Activated T-cell treated with anti-CD3 and anti-CD28 coated beads, Interleukin-2, amount 50 U/mL, for 24 hours (primary cell): ENCODE measurements at regions not wholly inside any gene's neighbourhood (a gene's known extent, or its start where the extent isn't known, plus 50 kb on each side); places are given as distances from the start of the nearest gene placed in this dataset.
"Not testable (repeated sequence)": the region's sequence is repeated elsewhere in the genome, so short reads cannot be mapped to it uniquely, and the experiment has no call there.

Experiments
- DNase-seq: peaks from one replicate; pipeline ENCODE4 v3.0.0-alpha.2; 2020
- H3K27ac Mint-ChIP-seq: 2 replicates; pipeline ENCODE4 v1.8.0; 2020; ENCODE audit warnings: mild to moderate bottlenecking, mixed read lengths
- H3K27me3 Mint-ChIP-seq: 2 replicates; pipeline ENCODE4 v1.8.0; 2020; ENCODE audit warnings: mixed read lengths
- H3K36me3 Mint-ChIP-seq: 2 replicates; pipeline ENCODE4 v1.8.0; 2020; ENCODE audit warnings: low read depth, mixed read lengths
- H3K4me1 Mint-ChIP-seq: 2 replicates; pipeline ENCODE4 v1.8.0; 2020; ENCODE audit warnings: low read depth, mixed read lengths
- H3K4me3 Mint-ChIP-seq: 2 replicates; pipeline ENCODE4 v1.8.0; 2020; ENCODE audit warnings: mild to moderate bottlenecking, moderate library complexity, mixed read lengths
- H3K9me3 Mint-ChIP-seq: 2 replicates; pipeline ENCODE4 v1.8.0; 2020; ENCODE audit warnings: mixed read lengths

DNA sequence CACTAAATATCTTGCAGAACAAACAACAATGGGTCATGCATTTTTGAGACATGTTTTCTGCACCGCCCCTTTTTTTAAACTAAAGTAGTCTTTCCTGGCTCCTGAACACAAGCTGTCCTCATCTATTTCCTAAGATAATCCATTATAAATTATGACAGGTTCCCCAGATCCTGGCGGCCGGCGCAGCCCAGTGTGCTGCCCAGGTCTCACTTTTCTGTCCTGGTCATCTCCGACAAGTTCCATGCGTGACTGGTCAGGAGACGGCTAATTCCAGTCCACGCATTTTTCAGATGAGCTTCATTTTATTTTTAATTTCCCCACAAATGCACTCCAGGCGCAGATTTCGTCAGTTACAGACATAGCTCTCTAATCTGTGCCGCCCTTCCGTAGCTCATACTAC, 92.9 kb upstream of the EGFLAM start:
- Mint-ChIP-seq H3K36me3 (no peaks in the 10 kb centered on the region), H3K9me3 (no peaks in the 10 kb centered on the region)

DNA sequence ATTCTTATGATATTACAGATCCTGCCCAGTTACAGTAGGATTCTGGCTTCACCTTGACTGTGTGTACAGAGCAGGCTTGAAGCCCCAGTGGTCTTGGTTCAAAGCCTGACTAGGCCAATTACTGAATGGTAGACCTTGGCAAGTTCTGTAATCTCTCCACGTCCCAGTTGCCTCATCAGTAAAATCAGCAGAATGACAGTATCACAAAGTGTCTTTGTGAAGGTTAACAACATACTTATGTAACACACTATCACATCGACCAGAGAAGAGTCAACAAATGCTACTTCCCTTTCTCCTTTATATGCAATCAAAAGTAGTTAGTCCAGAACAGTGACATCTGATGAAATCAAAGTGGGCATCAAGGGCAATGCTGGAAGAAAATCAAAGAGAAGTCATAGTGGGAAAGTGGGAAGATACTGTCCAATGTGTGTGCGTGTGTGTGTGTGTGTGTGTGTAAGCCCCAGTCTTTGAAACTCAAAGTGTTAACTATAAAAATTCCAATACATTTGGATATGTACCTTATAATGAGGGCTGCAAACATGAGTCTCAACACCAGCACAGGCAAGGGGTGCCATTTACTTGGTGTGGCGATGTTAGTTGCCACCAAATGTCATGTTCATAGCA, 93.5 kb upstream of the EGFLAM start:
- no peaks in the 10 kb centered on the region for H3K36me3 Mint-ChIP-seq
- no peaks in the 10 kb centered on the region for H3K4me1 Mint-ChIP-seq

More for the DNA sequence above, 92.9 kb upstream of the EGFLAM start:
- Mint-ChIP-seq H3K27me3 (no peaks in the 10 kb centered on the region), H3K4me3 (no peak overlapping the region), H3K27ac (no peak overlapping the region), H3K4me1 (no peaks in the 10 kb centered on the region)
- DNase-seq, result no peak

DNA sequence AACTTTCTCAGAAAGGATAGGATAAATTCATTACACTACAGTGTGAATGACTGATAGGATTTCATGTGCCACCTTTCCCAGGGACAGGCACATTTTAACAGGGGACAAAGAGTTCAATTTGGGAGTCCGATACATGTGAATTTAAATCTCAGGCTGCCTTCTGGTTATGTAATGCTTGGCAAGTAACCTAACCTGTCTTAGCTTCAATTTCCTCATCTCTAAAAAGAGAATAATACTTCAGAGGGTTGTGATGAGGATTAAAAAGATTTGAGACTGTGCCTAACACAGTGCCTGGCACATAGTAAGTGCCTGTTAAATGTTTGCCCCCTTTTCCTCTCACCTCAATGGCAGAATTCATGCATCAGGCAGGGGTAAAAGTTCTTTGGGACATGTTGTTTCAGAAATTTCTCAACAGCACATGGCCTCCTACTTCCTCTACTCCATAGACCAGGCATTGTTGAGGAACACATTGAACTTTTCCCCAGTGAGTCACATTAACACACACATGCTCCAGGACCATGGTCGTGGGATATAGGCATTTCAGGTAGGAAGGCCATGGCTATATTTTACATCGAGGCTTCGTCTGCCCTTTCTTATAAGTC, 94.6 kb upstream of the EGFLAM start:
- Mint-ChIP-seq H3K9me3 (no peaks in the 10 kb centered on the region), H3K27me3 (peaks cover 2% of the 10 kb centered on the region), H3K4me1 (no peaks in the 10 kb centered on the region), H3K36me3 (no peaks in the 10 kb centered on the region), H3K4me3 (no peak overlapping the region), H3K27ac (no peak overlapping the region)
- DNase-seq, result no peak

More for the DNA sequence above, 93.5 kb upstream of the EGFLAM start:
- H3K27ac Mint-ChIP-seq, result no peak overlapping the region
- no peak overlapping the region for H3K4me3 Mint-ChIP-seq
- H3K27me3 Mint-ChIP-seq, result no peaks in the 10 kb centered on the region
- no peaks in the 10 kb centered on the region for H3K9me3 Mint-ChIP-seq
- no peak for DNase-seq

DNA sequence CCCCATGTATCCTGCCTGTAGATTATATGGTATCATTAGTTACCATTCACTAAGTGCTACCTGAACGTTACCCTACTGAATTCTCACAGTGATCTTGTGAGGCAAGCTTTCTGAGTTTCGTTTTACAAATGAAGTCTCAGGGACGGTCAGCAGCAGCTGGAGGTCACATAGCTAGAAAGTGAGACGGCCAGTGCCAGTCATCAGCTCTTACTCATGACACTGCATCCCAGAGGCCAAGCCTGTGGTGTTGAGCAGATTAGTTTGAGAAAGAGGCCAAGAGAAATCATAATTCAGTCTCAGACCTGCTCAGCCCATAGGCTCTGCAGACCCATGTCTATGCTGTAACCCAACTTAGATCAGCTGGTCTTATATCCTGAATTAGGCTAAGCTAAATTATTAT, 95.7 kb upstream of the EGFLAM start:
- no peaks in the 10 kb centered on the region for H3K9me3 Mint-ChIP-seq
- H3K4me1 Mint-ChIP-seq, result no peaks in the 10 kb centered on the region
- peaks cover 2% of the 10 kb centered on the region for H3K27me3 Mint-ChIP-seq
- no peak for DNase-seq
- H3K36me3 Mint-ChIP-seq, result no peaks in the 10 kb centered on the region
- no peak overlapping the region for H3K4me3 Mint-ChIP-seq
- no peak overlapping the region for H3K27ac Mint-ChIP-seq

DNA sequence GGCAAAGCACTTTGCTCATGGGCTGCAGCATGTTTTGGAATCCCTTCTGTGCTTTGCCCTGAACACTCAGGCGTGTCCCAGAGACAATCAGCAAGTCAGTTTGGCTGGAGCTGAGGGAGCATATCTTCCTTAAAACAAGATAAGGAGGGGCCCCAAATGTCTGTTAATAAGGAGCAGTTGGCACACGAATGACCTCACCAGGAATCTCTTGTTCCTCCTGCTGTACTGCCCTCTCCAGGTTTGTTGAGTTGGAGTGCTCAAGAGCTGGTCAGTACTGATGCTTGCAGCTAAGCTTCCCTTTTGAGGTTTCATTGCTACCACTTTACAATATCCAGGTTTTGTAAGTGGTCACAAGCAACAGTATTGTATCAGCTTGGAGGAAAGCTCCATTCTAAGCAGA, 101.3 kb upstream of the EGFLAM start:
- Mint-ChIP-seq H3K9me3 (no peaks in the 10 kb centered on the region), H3K27me3 (peaks cover 14% of the 10 kb centered on the region), H3K36me3 (no peaks in the 10 kb centered on the region), H3K4me3 (no peak overlapping the region), H3K27ac (no peak overlapping the region), H3K4me1 (no peaks in the 10 kb centered on the region)
- DNase-seq, result no peak

DNA sequence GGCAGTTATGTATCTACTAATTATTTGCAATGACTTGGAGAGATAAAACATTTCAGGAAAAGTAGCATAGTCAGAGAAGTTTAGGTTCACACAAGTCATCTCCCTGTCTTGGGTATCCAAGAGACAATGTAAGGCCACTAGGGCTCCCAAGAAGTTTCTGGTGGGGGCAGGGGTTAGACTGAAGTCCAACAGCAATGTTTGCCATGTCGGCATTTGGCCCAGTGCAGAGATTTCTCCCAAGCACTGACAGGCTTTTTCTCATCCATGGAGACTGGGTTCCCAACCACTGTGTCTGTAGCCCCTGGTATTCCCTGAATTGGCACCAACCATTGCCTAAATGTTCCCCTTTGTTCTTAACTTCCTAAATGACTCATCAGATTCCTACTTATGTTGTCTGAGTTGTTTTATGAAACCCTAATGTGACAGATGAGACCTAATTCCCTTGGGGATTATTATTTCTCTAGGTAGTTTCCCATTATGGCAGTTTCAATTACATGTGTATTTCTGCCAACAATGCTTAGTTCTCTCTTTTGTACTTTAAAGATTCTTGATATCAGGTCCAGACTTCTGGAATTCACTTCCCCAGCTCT, 103.6 kb upstream of the EGFLAM start:
- Mint-ChIP-seq H3K4me1 (no peaks in the 10 kb centered on the region), H3K36me3 (no peaks in the 10 kb centered on the region), H3K27me3 (peaks cover 18% of the 10 kb centered on the region), H3K9me3 (no peaks in the 10 kb centered on the region), H3K4me3 (no peak overlapping the region), H3K27ac (no peak overlapping the region)
- no peak for DNase-seq

DNA sequence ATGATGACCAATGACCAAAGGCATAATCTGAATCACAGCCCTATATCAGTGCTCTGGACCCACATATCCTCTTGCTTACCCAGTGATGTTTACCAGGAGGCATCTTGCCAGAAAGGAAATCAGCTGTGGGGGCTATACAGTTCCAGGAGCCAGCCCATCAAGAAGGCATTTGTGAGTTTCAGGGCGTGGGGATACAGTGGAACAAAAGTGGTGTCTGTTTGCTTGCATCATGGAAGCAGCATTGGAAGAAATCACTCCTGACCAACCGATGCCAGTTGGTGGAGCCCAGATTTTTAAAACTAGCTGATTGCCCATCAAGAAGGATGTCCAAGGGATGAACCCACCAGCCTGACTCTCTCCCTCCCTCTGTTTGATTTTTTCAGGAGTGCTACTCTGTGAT, 106.5 kb upstream of the EGFLAM start:
- Mint-ChIP-seq H3K9me3 (no peaks in the 10 kb centered on the region), H3K27me3 (peaks cover 16% of the 10 kb centered on the region), H3K27ac (no peak overlapping the region), H3K4me3 (no peak overlapping the region), H3K36me3 (no peaks in the 10 kb centered on the region), H3K4me1 (no peaks in the 10 kb centered on the region)
- no peak for DNase-seq

DNA sequence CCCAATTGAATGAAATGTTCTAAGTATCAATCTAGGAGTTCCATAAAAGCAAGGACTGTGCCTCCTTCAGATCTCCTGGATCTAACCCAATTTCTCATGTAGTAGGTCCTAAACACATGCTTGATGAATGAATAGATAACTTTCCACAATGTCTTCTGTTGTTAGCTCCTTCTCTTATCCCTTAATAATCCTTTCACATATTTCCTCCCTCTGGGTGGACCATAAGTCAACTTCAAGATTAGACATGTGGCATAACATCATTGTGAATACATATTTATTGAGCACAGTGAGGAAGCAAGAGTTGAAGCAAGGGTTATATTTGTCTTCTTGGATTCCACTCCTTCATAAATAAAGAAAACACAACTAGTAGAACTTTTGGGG, 108.6 kb upstream of the EGFLAM start:
- Mint-ChIP-seq H3K9me3 (no peaks in the 10 kb centered on the region), H3K36me3 (no peaks in the 10 kb centered on the region)
- no peak for DNase-seq

DNA sequence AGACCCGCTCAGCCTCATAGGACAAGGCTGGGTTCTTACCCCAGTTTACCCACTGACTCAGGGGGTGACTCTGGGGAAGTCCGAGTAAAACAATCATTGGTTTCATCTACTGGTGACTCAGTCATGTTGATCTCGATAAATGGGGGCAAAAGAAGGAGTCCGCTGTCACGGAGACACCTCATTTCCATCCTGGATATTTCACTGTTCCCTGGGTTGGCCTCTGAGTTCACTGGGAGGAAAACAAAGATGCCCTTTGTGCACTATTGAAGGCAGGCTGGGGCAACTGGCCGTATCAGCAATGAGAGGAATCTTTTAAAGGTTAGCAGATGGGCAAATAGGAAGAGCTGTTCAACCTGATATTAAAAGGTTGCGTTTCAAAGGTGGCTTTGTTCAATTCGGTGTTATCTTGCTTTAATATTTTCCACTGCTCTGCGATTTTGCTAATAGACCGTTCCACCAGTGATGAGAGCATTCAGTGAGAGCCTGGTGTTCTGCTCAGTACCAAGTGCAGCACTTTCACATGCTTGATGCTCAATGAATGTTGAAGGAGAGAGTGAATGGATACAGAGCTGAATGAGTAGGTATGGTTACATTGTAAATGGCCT, 110.2 kb upstream of the EGFLAM start:
- DNase-seq, result no peak
- Mint-ChIP-seq H3K9me3 (no peaks in the 10 kb centered on the region), H3K4me3 (no peak overlapping the region), H3K27me3 (peaks cover 4% of the 10 kb centered on the region), H3K36me3 (no peaks in the 10 kb centered on the region), H3K4me1 (no peaks in the 10 kb centered on the region), H3K27ac (no peak overlapping the region)

More for the DNA sequence above, 108.6 kb upstream of the EGFLAM start:
- H3K27ac Mint-ChIP-seq, result no peak overlapping the region
- no peak overlapping the region for H3K4me3 Mint-ChIP-seq
- no peaks in the 10 kb centered on the region for H3K4me1 Mint-ChIP-seq
- peaks cover 11% of the 10 kb centered on the region for H3K27me3 Mint-ChIP-seq

DNA sequence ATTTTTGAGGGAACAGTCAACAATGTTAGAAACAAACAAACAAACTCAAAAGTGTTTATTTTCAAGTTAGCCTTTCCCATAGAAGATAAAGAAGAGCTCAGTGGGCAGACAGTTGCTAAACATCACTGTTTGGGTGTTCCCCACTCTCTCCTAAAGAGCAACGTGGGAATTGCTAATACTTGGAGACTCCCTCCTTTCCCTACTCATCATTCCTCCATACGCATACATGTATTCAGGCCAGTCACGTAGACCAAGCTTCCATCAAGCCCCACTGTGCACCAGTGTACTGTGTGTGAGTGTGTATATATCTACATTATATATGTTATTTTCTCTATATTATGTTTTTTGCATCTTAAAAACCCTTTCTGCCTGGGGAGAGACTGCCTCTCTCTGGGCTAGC, 115.0 kb upstream of the EGFLAM start:
- Mint-ChIP-seq H3K27me3 (no peaks in the 10 kb centered on the region), H3K36me3 (no peaks in the 10 kb centered on the region), H3K9me3 (no peaks in the 10 kb centered on the region)

DNA sequence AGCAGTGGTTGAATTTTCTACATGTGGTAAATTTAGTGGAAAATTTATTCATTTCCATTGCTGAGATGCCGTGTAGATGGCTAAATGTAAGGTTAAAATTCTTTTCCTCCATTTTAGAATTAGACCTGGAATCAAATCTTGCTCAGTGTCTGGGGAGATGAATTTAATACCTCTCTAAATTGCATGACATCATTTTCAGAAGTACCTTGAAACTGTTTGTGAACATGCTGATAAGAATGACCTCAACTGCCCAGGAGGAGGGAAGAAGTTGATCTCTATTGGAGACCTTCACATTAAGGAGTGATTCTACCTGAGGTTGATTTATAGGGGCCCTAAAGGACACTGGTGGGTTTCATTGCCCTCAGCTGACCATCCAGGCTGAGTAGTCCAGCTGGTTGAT, 116.7 kb upstream of the EGFLAM start:
- no peak overlapping the region for H3K4me3 Mint-ChIP-seq

More for the DNA sequence above, 115.0 kb upstream of the EGFLAM start:
- H3K4me1 Mint-ChIP-seq, result no peaks in the 10 kb centered on the region
- DNase-seq, result no peak
- no peak overlapping the region for H3K4me3 Mint-ChIP-seq
- H3K27ac Mint-ChIP-seq, result no peak overlapping the region

DNA sequence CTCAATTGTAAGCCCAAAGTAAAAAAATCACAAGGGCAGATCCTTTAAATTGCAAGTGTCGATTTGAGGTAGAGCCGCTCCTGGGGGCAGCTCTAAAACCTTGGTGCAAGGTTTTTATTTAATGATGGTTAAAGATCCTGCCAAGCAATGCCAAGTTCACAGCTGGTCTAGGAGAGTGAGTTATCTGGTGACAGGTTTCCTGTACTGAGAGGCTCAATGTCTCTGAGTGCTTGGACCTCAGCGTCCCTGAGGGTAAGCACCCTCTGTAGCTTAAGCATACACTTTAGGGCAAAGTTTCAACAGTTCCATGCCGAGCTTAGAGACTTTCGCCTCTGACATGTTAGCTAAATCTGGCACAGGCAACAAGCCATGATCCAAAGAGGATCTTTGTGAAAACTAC, 119.8 kb upstream of the EGFLAM start:
- peaks cover 5% of the 10 kb centered on the region for H3K27me3 Mint-ChIP-seq
- H3K9me3 Mint-ChIP-seq, result no peaks in the 10 kb centered on the region
- no peak for DNase-seq
- no peaks in the 10 kb centered on the region for H3K36me3 Mint-ChIP-seq
- no peaks in the 10 kb centered on the region for H3K4me1 Mint-ChIP-seq
- H3K4me3 Mint-ChIP-seq, result no peak overlapping the region
- H3K27ac Mint-ChIP-seq, result no peak overlapping the region

More for the DNA sequence above, 116.7 kb upstream of the EGFLAM start:
- H3K36me3 Mint-ChIP-seq, result no peaks in the 10 kb centered on the region
- H3K4me1 Mint-ChIP-seq, result no peaks in the 10 kb centered on the region
- H3K9me3 Mint-ChIP-seq, result no peaks in the 10 kb centered on the region
- DNase-seq, result no peak
- peaks cover 5% of the 10 kb centered on the region for H3K27me3 Mint-ChIP-seq
- H3K27ac Mint-ChIP-seq, result no peak overlapping the region

DNA sequence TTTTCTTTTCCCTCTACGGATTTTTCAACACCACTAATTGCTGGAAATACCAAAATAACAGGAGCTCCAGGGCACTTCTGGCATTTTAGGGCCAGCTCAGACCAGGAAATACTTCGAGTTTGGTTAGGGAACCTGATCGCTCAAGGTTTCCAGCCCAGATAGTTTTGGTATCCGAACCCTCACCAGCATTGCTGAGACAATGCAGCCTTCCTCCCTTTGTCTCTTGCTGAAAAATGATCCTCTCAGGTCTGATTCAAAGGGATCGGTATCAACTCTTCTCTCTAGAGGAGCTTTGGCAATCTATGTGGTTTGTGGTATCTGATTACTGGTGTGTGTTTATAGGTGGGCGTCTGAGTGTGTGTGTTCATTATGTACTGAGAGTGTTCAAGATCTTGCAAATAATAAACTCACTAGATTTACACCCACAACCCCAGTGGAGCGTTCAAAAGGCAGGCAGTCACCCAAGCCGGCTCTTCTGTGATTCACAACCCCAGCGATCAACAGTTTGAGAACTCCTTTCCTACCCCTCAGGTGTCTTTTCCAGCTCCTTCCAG, 122.8 kb upstream of the EGFLAM start:
- no peak for DNase-seq
- no peaks in the 10 kb centered on the region for H3K4me1 Mint-ChIP-seq
- no peak overlapping the region for H3K4me3 Mint-ChIP-seq
- no peak overlapping the region for H3K27ac Mint-ChIP-seq
- H3K27me3 Mint-ChIP-seq, result peaks cover 5% of the 10 kb centered on the region
- no peaks in the 10 kb centered on the region for H3K9me3 Mint-ChIP-seq
- H3K36me3 Mint-ChIP-seq, result no peaks in the 10 kb centered on the region

DNA sequence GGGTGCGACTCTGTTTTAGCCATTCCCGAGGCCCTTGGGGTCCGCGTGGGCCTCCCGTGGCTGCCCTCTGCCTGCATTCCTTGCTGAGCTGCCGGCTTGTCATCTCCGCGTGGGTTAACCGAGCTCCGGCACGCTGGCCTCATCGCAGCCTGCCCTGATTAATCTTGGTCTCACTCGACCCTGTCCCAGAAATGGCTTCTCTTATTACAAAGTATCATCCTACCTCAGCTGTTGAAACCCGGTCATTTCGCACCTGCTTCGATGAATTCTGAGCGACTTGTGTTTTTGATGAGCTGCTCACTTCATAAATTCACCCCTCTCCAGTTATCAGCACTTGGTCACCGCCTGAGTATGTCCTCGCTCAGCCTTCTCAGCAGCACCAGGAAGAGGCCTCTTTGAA, 123.5 kb upstream of the EGFLAM start:
- H3K27me3 Mint-ChIP-seq, result peaks cover 5% of the 10 kb centered on the region
- H3K27ac Mint-ChIP-seq, result no peak overlapping the region
- H3K4me1 Mint-ChIP-seq, result no peaks in the 10 kb centered on the region
- no peaks in the 10 kb centered on the region for H3K36me3 Mint-ChIP-seq
- no peak overlapping the region for H3K4me3 Mint-ChIP-seq
- no peaks in the 10 kb centered on the region for H3K9me3 Mint-ChIP-seq
- DNase-seq, result no peak

DNA sequence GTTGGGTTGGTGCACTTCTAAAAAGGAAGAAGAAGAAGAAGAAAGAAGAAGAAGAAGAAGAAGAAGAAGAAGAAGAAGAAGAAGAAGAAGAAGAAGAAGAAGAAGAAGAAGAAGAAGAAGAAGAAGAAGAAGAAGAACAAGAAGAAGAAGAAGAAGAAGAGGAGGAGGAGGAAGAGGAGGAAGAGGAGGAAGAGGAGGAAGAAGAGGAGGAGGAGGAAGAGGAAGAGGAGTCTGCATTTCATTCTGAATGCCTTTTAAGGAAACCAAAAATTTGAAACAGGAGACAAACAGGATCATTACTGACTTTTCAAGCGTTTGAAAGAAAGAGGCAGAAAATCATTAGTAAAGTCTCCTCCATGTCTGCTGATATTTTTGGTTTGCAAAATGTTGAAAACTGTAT, 124.1 kb upstream of the EGFLAM start:
- H3K4me3 Mint-ChIP-seq, H3K27me3 Mint-ChIP-seq, H3K9me3 Mint-ChIP-seq, H3K27ac Mint-ChIP-seq, DNase-seq, H3K4me1 Mint-ChIP-seq, H3K36me3 Mint-ChIP-seq: not testable (repeated sequence)
